GM12892 (cell line): ENCODE measurements at regions not wholly inside any gene's neighbourhood (a gene's known extent, or its start where the extent isn't known, plus 50 kb on each side); places are given as distances from the start of the nearest gene placed in this dataset.

Source experiments
- DNase-seq: peaks from one replicate; pipeline ENCODE4 v3.0.0; 2011; ENCODE audit not compliant: insufficient read length
- FAIRE-seq: peaks from 2 replicates; lab custom pipeline; 2011; peaks lifted over from hg19 to GRCh38; lab: Jason Lieb, UNC
- POLR2A ChIP-seq: IDR thresholded peaks from 2 replicates; pipeline ENCODE4 v1.6.1; 2011; ENCODE audit warnings: low read depth, low read length, control low read depth
- POLR2AphosphoS5 ChIP-seq: IDR thresholded peaks from 2 replicates; pipeline ENCODE4 v1.6.1; 2011; ENCODE audit warnings: low read depth, low read length, control low read depth
- TAF1 ChIP-seq: IDR thresholded peaks from 2 replicates; pipeline ENCODE4 v1.6.1; 2011; ENCODE audit warnings: low read depth, mild to moderate bottlenecking, control low read depth, low read length, borderline replicate concordance

GRCh38 chr15:69628256-69629093, 175.9 kb downstream of the RPLP1 start:
- no peak for TF ChIP-seq POLR2AphosphoS5
- no peak for TF ChIP-seq TAF1
- TF ChIP-seq POLR2A, result no peak
- FAIRE-seq (no peak), DNase-seq (no peak)

DNA sequence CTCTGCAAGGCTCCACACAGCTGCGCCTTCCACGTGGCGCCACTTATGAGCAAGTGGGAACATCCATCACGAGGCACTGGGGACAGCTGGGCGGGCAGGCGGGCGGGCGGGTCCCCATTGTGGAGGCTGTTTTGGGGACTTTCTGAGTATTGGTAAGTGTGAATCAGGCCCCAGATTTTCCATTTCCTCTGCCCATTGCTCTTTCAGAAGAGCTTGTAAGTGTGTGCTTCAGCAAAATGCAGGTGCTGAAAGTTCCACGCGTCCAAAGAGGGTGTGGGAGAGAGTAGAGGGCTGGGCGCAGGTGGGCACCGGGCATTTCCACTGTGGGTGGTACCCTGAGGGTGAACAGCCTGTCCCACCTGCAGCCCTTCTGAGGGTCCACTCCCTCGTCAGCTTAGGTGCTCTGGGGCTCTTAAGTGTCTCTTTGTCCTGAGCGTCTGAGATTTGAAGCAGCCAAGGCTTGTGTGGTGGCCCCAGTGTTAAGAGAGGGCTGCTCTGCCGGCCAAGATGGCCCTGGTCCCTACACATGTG, 177.1 kb downstream of the RPLP1 start:
- no peak for DNase-seq
- no peak for FAIRE-seq
- TF ChIP-seq TAF1, result no peak
- TF ChIP-seq POLR2AphosphoS5, result no peak
- no peak for TF ChIP-seq POLR2A

DNA sequence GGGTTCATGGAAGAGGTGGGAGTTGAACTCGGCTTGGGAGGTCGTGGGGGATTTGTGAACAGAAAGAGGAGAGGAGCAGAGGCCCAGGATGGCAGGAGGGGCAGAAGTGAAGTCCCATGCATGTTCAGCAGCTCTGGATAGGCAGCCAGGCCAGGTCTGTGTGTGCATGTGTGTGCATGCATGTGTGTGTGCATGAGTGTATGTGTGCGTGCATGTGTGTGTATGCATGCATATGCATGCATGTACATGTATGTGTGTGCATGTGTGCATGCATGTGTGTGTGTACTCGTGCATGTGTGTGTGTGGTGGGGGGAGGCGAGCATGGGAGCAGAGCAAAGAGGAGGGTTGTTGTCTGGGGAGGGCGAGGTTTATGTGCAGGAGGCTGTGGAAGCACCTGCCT, 178.4 kb downstream of the RPLP1 start:
- FAIRE-seq, result peak; percentile 27
- DNase-seq, result no peak
- TF ChIP-seq POLR2A (no peak), TAF1 (no peak), POLR2AphosphoS5 (no peak)

DNA sequence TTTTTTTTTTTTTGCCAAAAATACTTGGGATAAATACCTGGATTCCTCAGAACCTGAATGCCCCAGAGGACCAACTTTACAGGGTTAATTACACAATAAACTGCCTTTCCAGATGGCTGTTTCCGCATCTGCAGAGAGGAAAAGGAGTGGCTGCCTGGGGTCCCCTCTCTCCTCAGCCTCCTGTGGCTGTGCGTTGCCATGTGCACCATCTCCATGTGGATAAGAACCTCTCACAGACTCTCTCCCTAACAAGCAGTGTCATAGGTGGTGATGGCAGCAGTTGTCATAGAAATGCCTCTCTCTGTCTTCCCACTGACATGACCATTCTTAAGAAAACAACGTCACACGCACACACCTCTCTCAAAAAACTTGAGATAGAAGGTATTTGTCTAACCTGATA, 179.4 kb downstream of the RPLP1 start:
- no peak for DNase-seq
- TF ChIP-seq POLR2AphosphoS5 (no peak), TAF1 (no peak), POLR2A (no peak)
- FAIRE-seq, result no peak

DNA sequence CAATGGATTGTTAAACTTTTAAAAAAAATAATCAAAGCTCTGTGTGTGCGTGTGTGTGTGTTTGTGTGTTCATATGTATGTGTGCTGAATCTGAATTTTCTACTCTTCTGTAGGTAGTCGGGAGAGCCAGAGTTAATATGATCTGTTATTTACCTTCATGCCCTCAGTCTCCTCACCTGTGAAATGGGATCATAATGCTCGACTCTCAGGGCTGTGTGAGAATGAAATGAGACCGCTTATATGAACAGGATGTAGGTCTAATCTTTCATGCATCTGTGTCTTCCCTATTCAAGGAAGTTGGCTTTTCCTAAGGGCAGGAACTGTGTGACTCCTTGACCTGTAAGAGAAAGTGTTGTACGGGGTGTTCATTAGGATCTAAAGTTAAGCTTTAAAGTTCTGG, 182.2 kb downstream of the RPLP1 start:
- no peak for TF ChIP-seq POLR2A
- no peak for TF ChIP-seq TAF1
- TF ChIP-seq POLR2AphosphoS5, result no peak
- DNase-seq (no peak), FAIRE-seq (no peak)

GRCh38 chr15:69636169-69636915, 183.7 kb downstream of the RPLP1 start:
- TF ChIP-seq POLR2A, result no peak
- no peak for TF ChIP-seq TAF1
- no peak for TF ChIP-seq POLR2AphosphoS5
- DNase-seq, result no peak
- no peak for FAIRE-seq

DNA sequence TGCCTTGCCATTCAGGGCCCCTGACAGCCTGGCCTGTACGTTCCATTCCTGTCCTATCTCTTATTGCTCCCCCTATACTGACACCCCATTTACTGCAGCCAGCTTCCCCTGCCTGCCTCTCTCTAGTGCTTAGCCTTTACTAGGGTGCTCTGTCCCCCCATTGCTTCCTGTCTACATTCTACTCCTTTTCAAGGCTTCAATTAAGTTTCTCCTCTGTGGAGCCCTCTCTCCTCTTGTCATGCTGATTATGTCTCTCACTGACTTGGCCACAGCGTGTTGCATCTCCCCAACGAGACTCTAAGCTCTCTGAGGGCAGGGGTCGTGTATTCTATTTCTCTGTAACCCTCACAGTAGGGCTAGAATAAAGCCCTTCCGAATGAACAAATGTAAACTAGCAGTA, 185.2 kb downstream of the RPLP1 start:
- DNase-seq, result no peak
- no peak for TF ChIP-seq TAF1
- no peak for TF ChIP-seq POLR2A
- TF ChIP-seq POLR2AphosphoS5, result no peak
- no peak for FAIRE-seq

- TF ChIP-seq POLR2AphosphoS5 (no peak), TAF1 (no peak), POLR2A (no peak)
- FAIRE-seq, result no peak
These were observed 190.9 kb downstream of the RPLP1 start for GRCh38 chr15:69643476-69643875.

GRCh38 chr15:69643971-69644370, 191.4 kb downstream of the RPLP1 start:
- FAIRE-seq (no peak), DNase-seq (no peak)
- TF ChIP-seq POLR2AphosphoS5 (no peak), POLR2A (no peak), TAF1 (no peak)

More at GRCh38 chr15:69643476-69643875, 190.9 kb downstream of the RPLP1 start:
- no peak for DNase-seq

DNA sequence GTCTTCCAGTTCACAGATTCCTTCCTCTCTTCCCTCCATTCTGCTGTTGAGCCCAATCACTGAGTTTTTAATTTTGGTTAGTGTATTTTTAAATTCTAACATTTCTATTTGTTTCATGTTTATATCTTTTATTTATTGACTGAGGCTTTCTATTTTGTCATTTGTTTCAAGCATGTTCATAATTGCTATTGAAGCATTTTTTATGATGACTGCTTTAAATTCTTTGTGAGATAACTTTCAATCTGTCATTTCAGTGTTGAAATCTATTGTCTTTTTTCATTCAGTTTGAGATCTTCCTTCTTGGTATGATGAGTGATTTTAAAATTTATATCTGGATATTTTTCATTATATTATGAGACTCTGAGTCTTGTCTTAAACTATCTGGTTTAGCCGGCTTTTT, 192.3 kb downstream of the RPLP1 start:
- FAIRE-seq (no peak), DNase-seq (no peak)
- TF ChIP-seq POLR2AphosphoS5, result no peak
- TF ChIP-seq TAF1, result no peak

GRCh38 chr15:69647142-69647513, 194.5 kb downstream of the RPLP1 start:
- DNase-seq (no peak), FAIRE-seq (no peak)
- TF ChIP-seq POLR2A, result no peak
- no peak for TF ChIP-seq POLR2AphosphoS5
- TF ChIP-seq TAF1, result no peak
